HG03520 (cell line): ENCODE measurements at regions not wholly inside any gene's neighbourhood (a gene's known extent, or its start where the extent isn't known, plus 50 kb on each side); places are given as distances from the start of the nearest gene placed in this dataset.

Source experiments
- ATAC-seq: cut with Tn5 transposase; IDR thresholded peaks from one replicate; pipeline ENCODE4 v1.9.1; 2021; ENCODE audit warnings: mild to moderate bottlenecking, moderate library complexity; ENCODE audit not compliant: unreplicated experiment

GRCh38 chr15:61549727-61550126, 320.6 kb upstream of the RORA start:
- ATAC-seq: no peak

DNA sequence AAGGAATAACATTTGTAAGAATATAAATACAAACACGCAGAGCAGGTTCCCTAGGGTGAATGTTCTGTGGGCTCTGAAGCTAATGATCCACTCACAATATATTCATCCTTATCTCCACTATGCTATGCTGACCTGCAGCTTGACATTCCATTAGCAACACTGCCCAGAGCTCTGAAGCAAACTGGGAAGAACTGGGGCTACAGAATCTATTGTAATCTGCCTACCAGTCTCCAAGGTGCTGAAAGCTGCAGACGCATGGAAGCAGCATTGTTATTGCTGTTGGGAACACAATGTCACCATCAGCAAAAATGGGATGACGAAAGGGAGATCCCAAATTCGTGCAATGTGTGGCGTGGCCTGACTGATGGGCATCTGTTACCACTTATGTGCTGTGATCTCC, 316.7 kb upstream of the RORA start:
- ATAC-seq: no peak

DNA sequence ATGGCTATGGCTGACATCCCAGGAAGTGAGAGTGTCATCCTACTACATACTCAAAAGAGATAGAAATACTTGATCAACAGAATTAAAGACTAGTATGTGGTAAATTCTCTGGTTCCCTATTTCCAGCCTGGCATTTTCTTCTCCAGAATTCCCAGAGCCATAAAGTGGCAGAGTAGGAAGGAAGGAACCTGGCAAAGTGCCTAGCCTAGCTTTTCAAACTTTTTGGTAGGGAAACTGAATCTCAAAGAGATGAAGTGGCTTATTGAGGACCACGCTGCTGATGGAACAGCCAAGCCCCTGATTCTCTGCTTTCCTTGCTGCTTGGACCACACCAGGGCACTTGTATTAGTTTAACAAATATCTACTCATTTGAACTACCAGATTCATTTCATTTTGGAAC, 312.4 kb upstream of the RORA start:
- ATAC-seq: no peak

DNA sequence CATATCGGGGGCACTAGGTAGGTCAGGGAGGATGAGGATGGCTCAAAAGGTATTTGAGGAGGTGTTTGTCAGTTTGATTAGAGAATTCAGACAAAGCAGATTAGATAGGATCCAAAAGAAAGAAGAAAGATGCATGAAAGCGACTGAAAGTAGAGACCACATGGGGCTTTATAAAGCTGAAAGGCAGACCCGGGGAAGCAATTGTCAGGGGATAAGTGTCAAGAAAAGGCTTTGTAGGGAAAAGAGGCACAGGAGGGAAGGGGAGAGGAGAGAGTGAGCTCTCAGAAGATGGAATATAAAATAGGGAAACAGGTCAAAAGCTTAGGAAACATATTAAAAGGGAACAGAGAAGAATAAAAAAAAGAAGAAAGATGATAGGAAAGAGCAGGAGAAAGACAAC, 308.2 kb upstream of the RORA start:
- ATAC-seq: no peak

GRCh38 chr15:61534986-61535385, 305.9 kb upstream of the RORA start:
- ATAC-seq: no peak

- no peak for ATAC-seq
Measured at GRCh38 chr15:61530769-61531168, 301.7 kb upstream of the RORA start.

DNA sequence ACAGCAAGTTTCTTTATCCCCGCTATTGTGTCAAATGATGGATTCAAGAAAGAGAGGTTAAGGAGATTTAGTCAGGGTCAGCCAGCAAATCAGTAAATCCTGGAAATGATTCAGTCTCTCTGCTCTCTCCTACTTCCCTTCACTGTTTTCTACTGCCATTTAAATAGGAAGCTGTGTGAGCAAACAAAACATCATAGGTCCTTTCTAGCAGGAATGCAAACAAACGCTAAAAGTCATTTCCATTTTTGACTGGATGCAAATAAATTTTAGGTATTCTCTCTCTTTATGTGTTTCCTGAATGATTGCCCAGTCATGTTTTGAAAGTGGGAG, 299.4 kb upstream of the RORA start:
- ATAC-seq: no peak

DNA sequence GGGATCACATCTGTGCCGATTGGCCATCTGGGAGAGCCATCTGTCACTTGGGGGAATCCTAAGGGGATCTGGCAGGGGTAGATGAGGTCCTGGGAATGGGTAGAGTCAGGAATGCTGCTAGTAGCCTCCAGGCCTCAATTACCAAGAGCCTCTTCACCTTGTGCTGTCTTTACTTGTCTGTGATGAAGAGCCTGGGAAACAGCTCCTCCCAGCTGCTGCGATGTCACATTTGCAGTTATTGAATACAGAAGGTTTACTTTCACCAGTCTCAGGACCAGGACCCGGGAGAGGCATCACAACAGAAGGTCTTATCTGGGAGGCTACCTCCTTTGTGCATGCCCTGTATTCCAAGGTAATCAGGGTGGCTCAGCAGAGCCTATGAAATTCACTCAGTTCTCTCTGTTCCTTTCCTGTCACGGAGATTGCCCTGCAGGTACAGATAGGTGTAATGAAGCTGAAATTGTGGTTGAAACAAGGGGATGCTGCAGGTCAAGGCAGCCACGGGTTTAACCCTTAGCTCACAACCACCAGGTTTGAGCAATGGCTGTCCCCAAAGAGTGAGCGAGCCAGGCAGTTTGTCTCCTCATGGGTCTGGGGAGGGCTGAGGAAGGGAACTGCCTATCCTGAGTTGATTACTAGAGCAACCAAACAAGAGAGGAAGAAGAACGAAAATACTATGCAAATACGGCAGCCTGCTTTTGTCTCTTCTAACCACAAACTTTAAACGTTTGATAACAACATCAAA, 298.9 kb upstream of the RORA start:
- no peak for ATAC-seq

GRCh38 chr15:61524545-61524944, 295.4 kb upstream of the RORA start:
- no peak for ATAC-seq

DNA sequence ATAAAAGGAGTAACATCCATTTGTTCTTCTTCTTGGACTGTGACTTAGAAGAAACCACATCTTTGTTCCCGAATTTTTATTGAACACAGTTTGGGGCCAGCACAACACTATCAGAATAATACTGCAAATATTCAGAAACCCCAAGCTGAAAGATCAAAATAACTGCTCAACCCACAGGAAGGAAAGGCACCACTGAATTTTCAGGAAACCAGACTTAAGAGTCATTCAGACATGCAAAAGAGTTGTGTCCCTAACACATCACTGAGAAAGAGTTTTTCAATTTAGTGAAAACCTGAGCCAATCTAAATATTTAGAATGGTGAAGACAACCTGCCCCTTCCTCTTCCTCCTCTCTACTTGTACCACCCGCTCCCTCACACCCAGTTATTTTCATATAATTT, 295.0 kb upstream of the RORA start:
- no peak for ATAC-seq

- ATAC-seq: no peak
Measured at GRCh38 chr15:61522411-61522810, 293.3 kb upstream of the RORA start.

DNA sequence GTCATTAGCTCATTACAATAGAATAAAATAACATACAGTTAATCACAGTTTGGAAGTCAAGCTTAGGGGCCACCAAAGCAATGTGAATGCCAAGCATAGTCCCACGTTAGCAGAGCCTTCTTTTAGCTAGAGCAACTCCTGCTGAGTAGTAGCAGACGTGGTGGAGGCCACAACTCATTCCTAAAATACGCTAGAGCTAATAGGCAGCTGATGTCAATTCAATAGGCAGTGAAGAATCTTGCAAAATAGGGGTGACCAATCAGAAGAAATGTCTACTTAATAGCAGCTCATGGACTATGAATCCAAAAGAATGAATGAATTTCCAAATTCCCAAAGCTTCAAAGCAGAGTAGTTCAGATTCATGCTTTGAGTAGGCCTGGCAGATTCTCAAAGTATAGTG, 292.9 kb upstream of the RORA start:
- ATAC-seq: no peak

DNA sequence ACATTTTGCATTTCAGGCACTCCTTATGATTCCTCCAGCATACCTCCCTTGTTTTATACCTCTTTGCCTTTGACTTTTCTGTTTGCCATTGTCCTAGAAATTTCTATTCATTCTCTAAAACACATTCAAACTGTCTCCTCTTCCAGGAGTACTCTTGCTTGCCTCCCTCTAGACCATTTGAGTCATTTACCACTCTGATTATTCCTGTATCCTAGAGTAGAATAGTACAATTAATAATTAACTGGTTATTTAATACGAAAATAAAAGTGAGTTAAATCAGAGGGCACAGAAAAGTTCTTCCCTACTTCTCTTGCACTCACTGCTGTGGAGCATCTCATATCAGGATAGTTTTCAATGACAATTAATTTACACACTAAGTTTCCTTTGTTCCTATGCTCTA, 290.2 kb upstream of the RORA start:
- ATAC-seq: no peak

GRCh38 chr15:61518191-61518950, 289.3 kb upstream of the RORA start:
- no peak for ATAC-seq

- ATAC-seq: no peak
Measured at GRCh38 chr15:61517776-61518175, 288.7 kb upstream of the RORA start.

GRCh38 chr15:61517335-61517734, 288.2 kb upstream of the RORA start:
- ATAC-seq: no peak

GRCh38 chr15:61511756-61512155, 282.7 kb upstream of the RORA start:
- ATAC-seq: no peak

- no peak for ATAC-seq
Measured at GRCh38 chr15:61511089-61511488, 282.0 kb upstream of the RORA start.

DNA sequence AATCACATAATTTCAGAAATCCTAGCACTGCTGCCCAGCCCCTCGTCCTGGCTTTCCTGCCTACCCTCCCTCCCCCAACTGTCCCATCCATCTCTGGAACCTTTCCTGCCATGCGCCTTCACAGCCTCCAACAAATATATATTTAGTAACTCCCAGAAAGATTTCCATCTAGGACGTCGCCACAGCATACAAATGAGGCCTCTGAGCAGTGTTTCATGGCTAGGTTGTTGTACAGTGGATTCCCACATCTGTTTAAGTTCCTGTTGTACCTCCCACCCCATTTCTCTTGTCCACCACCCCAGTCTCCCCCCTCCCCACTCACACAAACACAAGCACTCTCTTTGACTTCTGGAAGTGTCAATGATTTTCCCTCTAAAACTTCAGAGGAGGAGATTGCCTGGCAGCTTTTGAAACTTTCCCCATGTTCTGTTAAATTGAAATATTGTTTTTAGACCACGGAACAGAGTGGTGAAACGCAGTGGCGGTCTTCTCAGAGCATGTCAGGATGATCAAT, 280.3 kb upstream of the RORA start:
- ATAC-seq: no peak

GRCh38 chr15:61503383-61503969, 274.4 kb upstream of the RORA start:
- no peak for ATAC-seq

GRCh38 chr15:61501815-61502389, 272.8 kb upstream of the RORA start:
- no peak for ATAC-seq
